GM19438 (cell line): ENCODE measurements at regions not wholly inside any gene's neighbourhood (a gene's known extent, or its start where the extent isn't known, plus 50 kb on each side); places are given as distances from the start of the nearest gene placed in this dataset.

Source experiments
- ATAC-seq: cut with Tn5 transposase; IDR thresholded peaks from one replicate; pipeline ENCODE4 v1.9.1; 2021; ENCODE audit warnings: low read depth; ENCODE audit not compliant: unreplicated experiment

DNA sequence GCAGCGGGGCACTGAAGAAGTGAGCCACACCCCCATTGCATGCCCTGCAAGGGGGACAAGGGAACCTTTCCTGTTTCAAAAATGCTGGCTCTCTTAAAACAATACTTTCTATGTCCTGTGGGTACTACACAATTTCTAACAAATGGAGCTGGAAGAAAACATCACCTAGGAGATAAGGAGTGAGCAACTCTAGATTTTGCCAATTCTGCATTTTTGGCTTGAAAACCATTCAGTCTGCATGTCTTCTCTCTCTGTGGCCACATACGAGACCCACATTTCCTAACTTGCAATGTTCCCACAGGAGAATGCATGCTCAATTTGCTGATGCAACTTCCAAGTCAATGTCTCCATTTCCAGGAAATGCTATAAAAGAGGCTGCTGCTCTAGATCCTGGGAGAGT lies 662.0 kb downstream of the SQOR start:
- ATAC-seq, result no peak

DNA sequence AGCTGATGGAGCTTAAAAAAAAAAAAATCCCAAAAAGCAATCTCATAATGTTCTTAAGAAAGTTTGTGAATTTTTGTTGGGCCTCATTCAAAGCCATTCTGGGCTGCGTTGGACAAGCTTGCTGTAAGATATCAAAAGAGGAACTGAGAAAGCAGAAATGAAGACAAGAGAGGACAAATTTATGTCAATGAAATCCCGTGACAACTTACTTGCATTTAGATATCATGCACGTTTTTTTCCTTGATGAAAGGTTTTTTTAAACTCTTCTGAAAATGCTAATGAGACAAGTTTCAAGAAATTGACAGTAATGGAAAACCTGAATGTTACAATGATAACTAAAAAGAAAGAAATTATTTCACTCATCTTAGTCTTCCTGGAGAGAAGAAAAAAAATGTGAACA lies 662.9 kb downstream of the SQOR start:
- ATAC-seq, result peak; percentile 91

GRCh38 chr15:46300716-46301115 lies 665.9 kb downstream of the SQOR start:
- ATAC-seq, result no peak

- ATAC-seq, result no peak
These were observed 666.5 kb downstream of the SQOR start for GRCh38 chr15:46301291-46301690.

DNA sequence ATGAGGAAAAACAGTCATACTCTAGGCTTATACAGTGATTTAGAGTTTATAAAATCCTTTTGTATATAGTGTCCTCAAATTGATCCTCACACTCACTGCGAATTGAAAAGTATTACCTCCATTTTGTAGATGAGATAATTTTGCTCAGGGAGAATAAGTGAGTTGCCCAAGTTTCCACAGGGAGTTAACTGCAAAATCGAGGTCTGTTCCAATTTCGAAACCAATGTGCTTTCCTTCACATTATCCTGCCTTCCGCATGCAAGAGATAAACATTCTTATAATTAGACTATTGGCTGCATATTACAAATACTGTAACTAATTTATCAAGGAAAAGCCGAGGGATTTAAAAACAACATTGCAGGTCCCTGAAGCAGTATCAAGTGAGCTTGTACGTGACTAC lies 667.0 kb downstream of the SQOR start:
- ATAC-seq, result no peak

DNA sequence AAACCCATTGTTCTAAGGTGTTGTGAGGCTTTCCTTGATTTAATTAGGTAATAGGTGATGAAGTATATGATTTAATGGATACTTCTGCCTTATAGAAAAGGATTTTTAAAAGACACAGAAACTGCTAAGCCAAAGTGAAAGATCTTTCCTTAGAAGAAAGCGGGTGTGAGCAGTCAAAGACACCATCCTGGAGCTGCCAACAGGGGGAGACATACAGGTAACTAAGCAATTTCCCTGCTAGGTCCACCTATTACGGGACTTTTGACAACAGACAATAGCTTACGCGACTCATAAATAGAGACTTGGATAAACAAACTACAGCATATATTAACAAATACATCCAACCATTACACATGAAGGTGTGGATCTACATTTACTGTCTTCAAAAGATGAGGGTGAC lies 669.5 kb downstream of the SQOR start:
- no peak for ATAC-seq

- ATAC-seq, result no peak
These were observed 672.9 kb downstream of the SQOR start for GRCh38 chr15:46307746-46308145.

DNA sequence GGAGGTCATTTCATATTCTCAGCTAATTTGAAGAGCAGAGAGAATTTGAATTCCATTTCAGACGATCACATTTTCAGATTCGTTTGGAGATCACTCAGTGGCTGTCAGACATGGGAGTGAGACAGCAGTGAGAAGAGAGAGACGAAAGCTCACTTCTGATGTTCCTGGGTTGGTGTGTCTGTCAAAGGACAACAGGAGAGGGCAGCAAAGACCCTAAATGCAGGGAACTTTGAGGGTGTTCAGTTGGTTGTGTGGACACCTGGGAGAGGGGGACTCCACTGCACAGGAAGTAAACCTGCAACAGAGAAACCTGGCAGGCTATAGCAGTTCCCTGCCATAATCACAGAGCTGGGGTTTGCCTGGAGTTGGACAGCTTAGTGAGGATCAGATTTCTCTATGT lies 675.1 kb downstream of the SQOR start:
- ATAC-seq, result no peak

DNA sequence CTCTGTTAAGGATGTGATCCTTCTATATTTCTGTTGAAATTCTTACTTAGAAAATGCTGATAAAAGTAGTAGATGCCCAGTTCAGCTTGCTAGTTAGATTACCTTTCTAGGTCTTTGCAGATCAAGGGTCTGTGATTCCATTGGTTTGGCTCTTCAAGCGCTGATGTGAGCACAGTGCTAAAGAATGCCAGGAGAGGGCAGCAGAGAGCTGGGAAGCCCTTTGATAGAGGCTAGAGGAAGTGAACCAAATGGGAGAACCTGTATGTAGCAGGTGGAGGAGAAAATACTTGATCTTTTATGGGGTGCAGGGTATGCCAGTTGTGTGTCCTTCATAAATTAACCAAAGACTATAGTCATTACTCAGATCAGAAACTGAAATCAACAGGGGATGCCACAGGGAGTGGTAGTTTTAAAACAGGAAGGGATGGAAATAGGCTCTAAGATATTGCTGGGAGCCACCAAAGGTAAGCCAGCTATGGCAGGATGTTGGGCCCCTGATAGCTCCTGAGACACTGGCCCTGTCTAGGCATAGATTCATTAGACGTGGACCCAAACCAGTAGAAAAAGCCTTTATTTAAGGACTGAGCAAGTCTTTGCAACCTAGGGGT lies 677.4 kb downstream of the SQOR start:
- ATAC-seq, result peak; percentile 94

DNA sequence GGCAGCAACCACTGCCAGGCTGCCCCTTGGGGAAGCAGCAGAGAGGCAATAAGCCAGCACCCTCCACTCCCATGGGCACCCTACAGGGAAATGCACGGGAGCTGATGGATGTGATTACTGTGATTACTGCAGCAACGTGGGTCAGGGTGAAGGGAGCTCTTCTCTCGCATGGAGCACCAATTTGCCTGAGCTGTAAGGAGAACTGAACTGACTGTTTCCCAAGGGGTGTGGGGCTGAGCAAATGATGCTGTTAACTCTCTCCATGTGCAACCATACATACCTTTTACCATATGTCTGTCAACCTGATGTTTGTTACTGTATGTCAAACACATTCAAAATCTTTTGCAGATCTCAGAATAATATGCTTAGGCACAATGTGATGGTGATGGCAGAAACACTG lies 680.6 kb downstream of the SQOR start:
- no peak for ATAC-seq

DNA sequence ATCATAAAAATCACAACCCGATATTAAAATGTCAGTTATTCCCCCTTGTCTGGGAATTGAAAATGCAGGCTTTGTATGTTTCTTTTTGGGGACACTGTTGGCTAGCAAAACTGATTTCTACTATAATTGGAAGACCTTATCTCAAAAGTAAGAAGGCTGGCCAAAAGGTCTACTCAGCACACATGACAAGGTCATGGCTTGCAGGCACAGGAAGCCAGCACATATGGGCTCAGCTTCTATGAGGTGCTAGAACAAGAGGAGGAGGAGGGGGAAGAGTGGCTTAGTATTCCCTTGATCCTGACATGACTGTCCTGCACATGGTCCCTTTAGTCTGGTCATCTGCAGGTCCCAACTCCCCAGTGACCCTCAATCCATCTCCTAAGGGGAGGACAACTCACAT lies 681.2 kb downstream of the SQOR start:
- ATAC-seq, result no peak

GRCh38 chr15:46317029-46317428 lies 682.2 kb downstream of the SQOR start:
- no peak for ATAC-seq

- ATAC-seq, result no peak
These were observed 687.9 kb downstream of the SQOR start for GRCh38 chr15:46322753-46323152.

GRCh38 chr15:46326173-46326572 lies 691.3 kb downstream of the SQOR start:
- no peak for ATAC-seq

DNA sequence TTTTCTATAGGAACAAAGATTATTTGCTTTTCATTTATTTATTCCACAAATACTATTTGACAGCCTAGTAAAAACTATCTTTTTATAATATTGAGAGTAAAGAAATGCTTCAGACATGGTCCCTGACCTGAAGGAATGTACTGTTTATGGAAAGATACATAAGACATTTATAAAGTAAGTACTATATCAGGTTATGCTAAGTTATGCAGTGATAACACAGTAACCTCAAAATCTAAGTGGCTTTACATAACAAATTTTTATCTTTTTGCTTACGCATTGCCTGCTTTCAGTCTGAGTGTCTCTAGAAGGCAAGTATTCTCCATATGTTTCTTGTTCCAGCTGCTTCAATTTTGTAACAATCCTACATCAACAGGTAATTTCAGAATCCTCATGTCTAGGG lies 694.0 kb downstream of the SQOR start:
- ATAC-seq, result no peak

DNA sequence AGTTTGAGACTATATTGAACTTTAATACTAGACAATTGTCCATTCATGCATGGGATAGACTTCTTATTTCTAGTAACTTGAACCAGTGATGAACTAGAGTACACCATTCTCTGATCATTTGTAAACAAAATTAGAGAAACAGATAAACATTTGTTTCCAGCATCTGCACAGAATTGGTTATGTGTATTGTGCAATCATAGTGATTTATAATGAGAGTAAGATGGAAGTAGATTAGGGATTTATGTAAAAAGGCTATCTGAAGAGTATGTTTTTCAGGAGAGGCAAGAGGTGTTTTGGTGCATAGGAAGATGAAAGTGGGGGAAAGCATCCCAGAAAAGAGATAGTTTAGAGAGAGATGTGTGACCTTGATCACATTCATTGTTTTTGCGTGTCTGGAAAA lies 695.0 kb downstream of the SQOR start:
- ATAC-seq, result no peak

GRCh38 chr15:46331546-46331945 lies 696.7 kb downstream of the SQOR start:
- ATAC-seq, result no peak

DNA sequence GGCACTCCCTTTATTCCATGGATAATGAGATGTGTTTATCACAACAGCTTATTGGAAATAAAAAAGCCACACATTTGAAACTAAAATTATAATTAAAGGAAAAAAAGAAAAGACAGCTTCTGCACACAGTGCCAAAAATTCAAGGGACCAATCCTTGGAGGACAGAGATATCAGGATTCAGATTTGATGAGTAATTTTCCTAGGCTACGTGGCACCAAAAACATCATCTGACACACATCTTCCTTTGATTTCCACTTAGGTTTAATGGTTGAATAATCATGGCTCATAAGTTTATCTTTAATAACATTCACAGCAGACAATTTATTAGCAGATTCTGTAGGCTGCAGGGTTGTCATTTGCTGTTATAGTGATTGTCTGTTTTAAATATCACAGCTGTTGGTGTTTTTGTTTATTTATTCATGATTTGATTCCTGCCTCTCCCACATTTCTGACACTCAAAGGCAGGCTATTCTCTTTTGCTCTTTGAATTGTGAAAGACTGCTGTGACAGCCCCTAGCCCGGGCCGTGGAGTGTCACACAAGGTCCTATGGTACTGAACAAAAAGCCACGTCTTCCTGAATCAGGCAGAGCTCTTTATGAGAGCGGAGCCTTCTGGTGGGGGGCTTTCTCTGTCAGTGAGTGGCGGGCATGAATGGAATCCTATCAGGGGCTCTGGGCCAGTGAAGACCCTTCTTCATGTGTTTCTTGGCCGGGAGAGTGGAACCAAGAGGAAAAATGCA lies 708.5 kb downstream of the SQOR start:
- no peak for ATAC-seq

- ATAC-seq, result no peak
These were observed 709.4 kb downstream of the SQOR start for GRCh38 chr15:46344115-46344724.

DNA sequence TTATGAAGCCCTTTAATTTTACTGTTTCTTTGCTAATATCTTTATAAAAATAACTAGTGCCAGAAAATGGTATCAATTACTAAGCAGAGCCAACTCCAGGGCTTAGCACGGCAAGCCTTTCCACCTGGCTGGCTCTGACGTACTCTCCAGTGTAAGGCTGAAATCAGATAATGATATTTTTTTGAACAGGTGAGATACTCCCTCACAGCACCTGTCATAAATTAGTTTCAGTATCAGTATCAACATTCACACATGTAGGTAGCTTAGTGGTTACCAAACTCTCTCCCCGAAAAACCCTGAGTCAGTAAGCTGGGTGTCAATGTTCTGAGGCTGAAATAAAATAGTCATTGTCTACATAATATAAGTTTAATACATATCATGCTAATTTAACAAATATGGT lies 710.1 kb downstream of the SQOR start:
- no peak for ATAC-seq

DNA sequence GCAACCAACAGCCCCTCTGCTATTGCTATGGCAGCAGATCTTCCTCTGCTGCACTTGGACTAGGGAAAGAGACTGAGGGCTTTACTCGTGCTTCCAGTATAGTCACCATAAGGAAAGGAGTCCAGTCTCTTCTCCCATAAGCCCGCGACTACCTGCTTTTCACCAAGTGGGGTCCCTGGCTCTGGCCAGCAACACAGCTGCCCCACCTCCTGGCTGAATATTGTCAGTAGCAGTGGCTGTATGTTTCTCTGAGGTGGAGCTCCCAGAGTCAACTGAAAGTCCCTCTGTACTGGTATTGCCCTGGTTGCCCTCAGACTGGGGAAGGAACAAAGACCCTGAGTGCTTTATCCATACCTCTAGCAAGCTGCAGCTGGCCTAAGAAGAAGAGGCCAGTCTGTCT lies 719.6 kb downstream of the SQOR start:
- ATAC-seq, result no peak

DNA sequence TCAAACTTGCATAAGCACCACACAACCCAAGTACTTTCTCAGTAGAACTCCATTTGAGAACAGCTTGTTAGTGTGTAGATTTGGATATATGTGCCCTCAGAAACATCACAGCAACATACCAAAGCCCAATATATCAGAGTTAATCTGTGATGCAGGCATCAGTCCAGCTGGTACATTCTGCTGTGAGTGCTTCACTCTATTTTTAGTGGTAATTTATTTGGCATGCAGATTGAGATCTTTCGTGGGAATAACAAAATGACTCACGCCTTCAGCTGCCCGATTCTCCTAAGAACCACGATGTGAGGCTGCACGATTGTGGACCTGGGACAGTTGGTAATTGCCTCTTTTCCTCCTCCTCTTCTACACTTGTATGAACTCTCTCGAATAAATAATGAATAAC lies 730.7 kb downstream of the SQOR start:
- ATAC-seq, result no peak
